ENCODE measurements at regions not wholly inside any gene's neighbourhood (a gene's known extent, or its start where the extent isn't known, plus 50 kb on each side); places are given as distances from the start of the nearest gene placed in this dataset.

DNA sequence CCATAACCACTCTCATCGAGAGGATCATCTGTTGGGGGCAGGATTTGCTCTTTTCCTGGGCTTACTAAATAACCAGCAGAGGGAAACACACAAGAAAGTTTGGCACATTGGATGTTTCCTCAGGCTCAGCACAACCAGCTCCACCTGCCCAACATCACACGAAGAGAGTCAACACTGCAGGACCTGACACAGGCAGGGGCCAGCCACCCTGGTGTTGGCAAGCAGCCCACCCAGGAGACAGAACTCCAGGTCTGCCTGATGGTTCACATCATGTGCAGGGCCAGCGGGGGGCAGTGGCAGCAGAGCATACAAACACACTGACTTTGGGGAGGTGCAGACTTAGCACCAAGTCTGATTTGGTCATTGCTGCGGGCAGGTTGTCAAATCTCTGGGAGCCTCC is 182.3 kb upstream of the GALNT2 start:
- TF ChIP-seq EZH2phosphoT487 (IDR thresholded peaks at IDR 0.05; ENCODE audit: insufficient read depth, low read depth) (no peak), EZH2 (IDR thresholded peaks at IDR 0.05; ENCODE audit: insufficient read depth, poor library complexity, severe bottlenecking) (no peak)

Measured in GM23248 (cell line).